ENCODE measurements at regions not wholly inside any gene's neighbourhood (a gene's known extent, or its start where the extent isn't known, plus 50 kb on each side); places are given as distances from the start of the nearest gene placed in this dataset.
"Not testable (repeated sequence)": the region's sequence is repeated elsewhere in the genome, so short reads cannot be mapped to it uniquely, and the experiment has no call there.

GRCh38 chr4:186957952-186958555, 234.4 kb upstream of the FAT1 start:
- no peak for DNase-seq (ENCODE audit: low spot score)

- DNase-seq (ENCODE audit: low spot score), result no peak
Measured at GRCh38 chr4:186958726-186959350, 235.2 kb upstream of the FAT1 start.

- DNase-seq (ENCODE audit: low spot score), result no peak
Measured at GRCh38 chr4:186979961-186980745, 256.5 kb upstream of the FAT1 start.

GRCh38 chr4:186981161-186981560, 257.5 kb upstream of the FAT1 start:
- no peak for DNase-seq (ENCODE audit: low spot score)

GRCh38 chr4:186982160-186982559, 258.5 kb upstream of the FAT1 start:
- no peak for DNase-seq (ENCODE audit: low spot score)

- DNase-seq (ENCODE audit: low spot score), result no peak
Measured at GRCh38 chr4:186984105-186984644, 260.5 kb upstream of the FAT1 start.

DNA sequence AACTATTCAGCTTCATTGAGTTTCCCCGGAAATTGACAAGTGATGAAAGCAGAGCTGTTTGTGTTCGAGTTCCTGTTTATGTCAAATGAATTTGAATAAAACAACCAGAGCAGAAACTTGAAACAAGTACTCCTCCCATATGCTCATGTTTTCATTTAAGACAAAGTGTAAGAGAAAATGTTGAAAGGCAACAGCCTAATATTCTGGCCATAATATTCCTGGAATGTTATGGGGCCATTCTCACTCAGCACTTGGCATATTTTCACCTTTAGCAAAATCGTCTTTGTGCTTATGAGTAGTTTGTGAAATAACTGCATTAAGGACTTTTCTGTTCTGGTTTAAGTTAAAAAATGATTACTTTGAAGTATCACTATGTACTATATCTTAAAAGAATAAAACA, 276.0 kb upstream of the FAT1 start:
- no peak for DNase-seq (ENCODE audit: low spot score)

- no peak for DNase-seq (ENCODE audit: low spot score)
Measured at GRCh38 chr4:187000281-187000680, 276.6 kb upstream of the FAT1 start.

DNA sequence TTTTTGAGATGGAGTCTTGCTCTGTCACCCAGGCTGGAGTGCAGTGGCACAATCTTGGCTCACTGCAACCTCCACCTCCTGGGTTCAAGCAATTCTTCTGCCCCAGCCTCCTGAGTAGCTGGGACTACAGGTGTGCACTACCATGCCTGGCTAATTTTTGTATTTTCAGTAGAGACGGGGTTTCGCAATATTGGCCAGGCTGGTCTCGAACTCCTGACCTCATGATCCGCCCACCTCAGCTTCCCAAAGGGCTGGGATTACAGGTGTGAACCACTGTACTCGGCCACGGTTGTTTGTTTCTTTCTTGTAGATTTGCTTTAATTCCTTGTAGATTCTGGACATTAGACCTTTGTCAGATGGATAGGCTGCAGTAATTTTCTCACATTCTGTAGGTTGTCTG, 278.5 kb upstream of the FAT1 start:
- DNase-seq (ENCODE audit: low spot score), result not testable (repeated sequence)

- no peak for DNase-seq (ENCODE audit: low spot score)
Measured at GRCh38 chr4:187004628-187005027, 281.0 kb upstream of the FAT1 start.

DNA sequence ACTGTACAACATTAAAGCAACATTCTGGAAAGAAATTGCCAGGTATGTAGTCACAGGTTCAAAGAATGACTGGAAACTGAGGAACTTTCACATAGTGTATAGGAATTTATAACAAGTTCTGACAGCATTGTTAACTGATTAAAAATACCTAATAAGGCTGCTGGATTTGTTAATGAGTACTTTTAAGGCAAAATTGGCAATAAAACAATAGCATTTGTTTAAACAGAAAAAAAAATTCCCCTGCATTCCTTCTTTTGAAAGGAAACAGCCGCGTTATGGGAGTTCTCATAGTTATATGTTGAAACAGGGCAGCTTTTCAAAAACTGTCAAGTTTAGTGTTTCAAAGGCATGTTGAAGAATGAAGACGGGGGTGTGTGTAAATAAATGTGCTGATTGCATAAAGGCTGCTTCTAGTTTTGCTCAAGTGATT, 282.5 kb upstream of the FAT1 start:
- peak; percentile 24 for DNase-seq (ENCODE audit: low spot score)

DNA sequence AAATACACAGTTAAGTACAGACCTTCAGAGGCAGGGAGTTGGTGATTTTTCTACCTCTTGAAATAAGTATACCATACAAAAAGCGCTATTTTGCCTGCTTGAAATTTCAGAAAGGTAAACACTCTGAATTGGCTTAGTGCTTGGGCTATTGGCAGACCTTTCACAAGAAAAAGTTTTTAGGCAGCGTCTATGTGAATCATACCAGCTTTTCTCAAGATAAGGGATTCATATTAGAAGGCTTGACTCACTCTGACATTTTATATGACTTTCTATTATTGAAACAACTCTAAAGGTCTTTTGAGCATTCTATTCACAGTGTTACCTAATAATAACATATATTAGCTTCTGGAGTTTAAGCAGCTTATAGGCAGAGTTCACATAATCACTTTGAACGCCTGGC, 286.4 kb upstream of the FAT1 start:
- no peak for DNase-seq (ENCODE audit: low spot score)

DNA sequence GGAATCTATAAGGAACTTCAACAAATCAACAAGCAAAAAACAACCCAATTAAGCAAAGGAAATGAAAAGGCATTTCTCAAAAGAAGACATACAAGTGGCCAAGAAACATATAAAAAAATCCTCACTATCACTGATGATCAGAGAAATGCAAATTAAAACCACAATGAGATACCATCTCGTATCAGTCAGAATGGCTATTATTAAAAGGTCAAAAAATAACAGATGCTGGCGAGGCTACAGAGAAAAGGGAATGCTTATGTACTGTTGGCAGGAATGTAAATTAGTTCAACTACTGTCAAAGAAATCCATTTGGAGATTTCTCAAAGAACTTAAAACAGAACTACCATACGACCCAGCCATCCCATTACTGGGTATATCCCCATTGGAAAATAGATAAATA, 292.4 kb upstream of the FAT1 start:
- DNase-seq (ENCODE audit: low spot score), result no peak

GRCh38 chr4:187017147-187017546, 293.5 kb upstream of the FAT1 start:
- DNase-seq (ENCODE audit: low spot score), result no peak

DNA sequence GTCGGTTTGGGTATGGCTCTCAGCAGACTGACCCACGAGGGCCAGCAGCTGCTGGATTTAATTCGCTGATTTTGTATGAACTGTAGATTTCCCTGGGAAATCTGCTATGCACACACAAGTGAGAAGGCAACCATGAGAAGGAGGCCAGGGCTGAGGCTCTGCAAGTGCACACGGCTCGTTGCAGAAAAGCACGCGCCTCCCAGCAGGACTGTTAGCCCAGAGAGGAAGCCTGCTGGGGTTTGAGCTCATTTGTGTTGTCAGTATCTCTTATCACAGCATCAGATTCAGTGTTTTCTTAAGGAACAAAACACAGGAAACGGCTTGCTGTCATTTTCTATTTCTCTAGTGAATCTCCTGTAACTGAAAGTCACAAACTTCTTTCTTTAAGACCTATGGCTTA, 296.2 kb upstream of the FAT1 start:
- DNase-seq (ENCODE audit: low spot score), result no peak

DNA sequence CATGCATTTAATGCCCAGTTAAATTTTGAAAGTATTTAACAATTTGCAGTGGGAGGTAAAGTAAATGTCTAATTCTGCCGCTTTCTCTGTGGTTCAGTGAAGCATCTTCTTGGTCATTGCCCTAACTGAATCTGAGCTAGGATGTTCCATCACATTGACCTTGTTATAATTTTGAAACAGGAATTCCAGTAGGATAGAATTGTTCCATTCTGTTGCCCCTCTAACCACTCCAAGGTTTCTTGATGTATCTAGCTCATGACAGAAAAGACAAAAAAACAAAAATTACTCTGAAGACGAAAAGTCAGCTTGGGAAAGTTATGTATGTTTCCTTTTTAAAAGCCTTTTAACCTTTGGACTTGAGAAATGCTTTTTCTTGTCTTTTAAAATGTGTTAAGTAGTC, 297.0 kb upstream of the FAT1 start:
- no peak for DNase-seq (ENCODE audit: low spot score)

- DNase-seq (ENCODE audit: low spot score), result no peak
Measured at GRCh38 chr4:187021436-187022205, 298.0 kb upstream of the FAT1 start.

DNA sequence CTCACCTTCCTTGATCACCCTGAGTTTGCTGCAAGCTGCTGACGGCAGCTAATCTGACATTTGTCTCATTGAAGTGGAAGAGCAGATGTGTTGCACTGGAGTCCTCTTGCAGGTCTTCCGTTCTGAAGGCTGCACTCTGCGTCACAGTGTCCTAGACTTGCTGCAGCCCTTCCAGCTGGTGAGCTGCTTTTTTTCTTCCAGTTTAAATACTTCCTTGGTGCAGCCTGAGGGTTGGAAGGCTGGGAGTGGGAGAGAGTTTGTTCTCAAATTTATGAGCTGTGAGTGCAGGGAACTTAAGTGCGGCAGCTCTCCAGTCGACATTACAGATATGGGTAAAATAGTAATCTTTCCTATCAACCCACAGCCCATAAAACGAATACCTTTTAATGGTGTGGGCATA, 303.6 kb upstream of the FAT1 start:
- peak; percentile 69 for DNase-seq (ENCODE audit: low spot score)

- no peak for DNase-seq (ENCODE audit: low spot score)
Measured at GRCh38 chr4:187042251-187042650, 318.6 kb upstream of the FAT1 start.

GRCh38 chr4:187046471-187046870, 322.8 kb upstream of the FAT1 start:
- DNase-seq (ENCODE audit: low spot score), result peak; percentile 17

DNA sequence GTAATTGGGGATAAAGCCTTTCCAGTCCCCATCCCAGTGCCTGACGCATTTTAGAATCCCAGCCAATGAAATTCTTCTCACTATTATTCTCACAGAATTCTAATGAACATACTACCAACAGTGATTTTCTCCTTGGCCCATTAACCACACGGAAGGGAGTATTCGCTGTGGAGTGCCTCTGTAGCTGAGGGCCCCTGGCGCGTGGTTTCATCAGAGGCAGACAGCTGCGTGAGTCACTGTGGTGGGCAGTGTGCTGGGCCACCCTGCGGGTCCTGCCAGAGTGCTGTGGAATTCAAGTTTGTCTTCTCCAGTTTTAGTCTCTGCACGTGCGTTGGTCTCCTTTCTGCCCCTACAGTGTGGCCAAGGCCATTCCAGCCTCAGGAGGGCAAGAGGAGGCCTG, 335.4 kb upstream of the FAT1 start:
- DNase-seq (ENCODE audit: low spot score), result no peak

DNA sequence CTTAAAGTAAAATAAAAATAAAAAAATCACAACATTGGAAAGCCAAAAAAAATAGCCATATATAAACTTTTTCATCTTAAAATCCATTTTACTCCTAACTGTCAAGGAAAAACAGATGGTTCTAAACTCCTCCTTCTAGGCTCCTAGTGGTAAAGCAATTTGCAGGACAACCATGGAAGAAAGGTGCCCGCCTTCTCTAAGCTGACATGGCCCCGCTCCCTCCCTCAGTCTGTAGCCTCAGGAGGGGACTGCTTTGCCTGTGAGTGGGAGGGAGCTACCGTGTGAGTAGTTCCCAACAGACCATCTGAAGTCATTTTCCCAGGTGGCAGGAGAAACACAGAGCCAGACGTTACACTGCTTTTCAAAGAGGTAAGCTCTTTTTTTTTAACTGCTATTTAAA, 336.2 kb upstream of the FAT1 start:
- no peak for DNase-seq (ENCODE audit: low spot score)

Measured in umbilical cord (tissue), 1 donor.